IPS DF 6.9 (cell line): ENCODE measurements at regions not wholly inside any gene's neighbourhood (a gene's known extent, or its start where the extent isn't known, plus 50 kb on each side); places are given as distances from the start of the nearest gene placed in this dataset.
"Not testable (repeated sequence)": the region's sequence is repeated elsewhere in the genome, so short reads cannot be mapped to it uniquely, and the experiment has no call there.

Experiments
- DNase-seq: peaks from one replicate; pipeline ENCODE4 v3.0.0-alpha.2; 2013; ENCODE audit warnings: low read depth, low spot score
- H3K27ac ChIP-seq: one replicate; pipeline ENCODE4 v1.5.1; 2013; ENCODE audit warnings: low read length, control low read depth
- H3K27me3 ChIP-seq: 2 replicates; pipeline ENCODE4 v1.6.1; 2013; ENCODE audit warnings: mild to moderate bottlenecking, low read length; ENCODE audit not compliant: control insufficient read depth, insufficient read depth
- H3K36me3 ChIP-seq: 2 replicates; pipeline ENCODE4 v1.6.1; 2013; ENCODE audit warnings: low read length; ENCODE audit not compliant: control insufficient read depth, insufficient read depth
- H3K4me1 ChIP-seq: 2 replicates; pipeline ENCODE4 v1.6.1; 2013; ENCODE audit warnings: low read length; ENCODE audit not compliant: control insufficient read depth, insufficient read depth
- H3K4me3 ChIP-seq: 2 replicates; pipeline ENCODE4 v1.5.1; 2013; ENCODE audit warnings: mild to moderate bottlenecking, low read length
- H3K9me3 ChIP-seq: 2 replicates; pipeline ENCODE4 v1.6.1; 2013; ENCODE audit warnings: low read length, inconsistent platforms; ENCODE audit not compliant: control insufficient read depth, insufficient read depth
- WGBS: extraction: QIAGEN DNeasy Blood & Tissue Kit; methylation state at CpG from one replicate; pipeline ENCODE4 v1.1.7; 2013; ENCODE audit warnings: mixed read lengths, missing lambda C conversion rate; ENCODE audit not compliant: insufficient read length, insufficient coverage; 5-methylcytosine and 5-hydroxymethylcytosine counted together

- not testable (repeated sequence) for H3K36me3 ChIP-seq, H3K9me3 ChIP-seq, H3K4me1 ChIP-seq, H3K4me3 ChIP-seq, H3K27ac ChIP-seq, H3K27me3 ChIP-seq, DNase-seq
- no CpG with 5 or more reads among the region's 3 CpGs for WGBS
Measured at GRCh38 chr6:47425724-47426123, 51.9 kb upstream of the CD2AP start.

DNA sequence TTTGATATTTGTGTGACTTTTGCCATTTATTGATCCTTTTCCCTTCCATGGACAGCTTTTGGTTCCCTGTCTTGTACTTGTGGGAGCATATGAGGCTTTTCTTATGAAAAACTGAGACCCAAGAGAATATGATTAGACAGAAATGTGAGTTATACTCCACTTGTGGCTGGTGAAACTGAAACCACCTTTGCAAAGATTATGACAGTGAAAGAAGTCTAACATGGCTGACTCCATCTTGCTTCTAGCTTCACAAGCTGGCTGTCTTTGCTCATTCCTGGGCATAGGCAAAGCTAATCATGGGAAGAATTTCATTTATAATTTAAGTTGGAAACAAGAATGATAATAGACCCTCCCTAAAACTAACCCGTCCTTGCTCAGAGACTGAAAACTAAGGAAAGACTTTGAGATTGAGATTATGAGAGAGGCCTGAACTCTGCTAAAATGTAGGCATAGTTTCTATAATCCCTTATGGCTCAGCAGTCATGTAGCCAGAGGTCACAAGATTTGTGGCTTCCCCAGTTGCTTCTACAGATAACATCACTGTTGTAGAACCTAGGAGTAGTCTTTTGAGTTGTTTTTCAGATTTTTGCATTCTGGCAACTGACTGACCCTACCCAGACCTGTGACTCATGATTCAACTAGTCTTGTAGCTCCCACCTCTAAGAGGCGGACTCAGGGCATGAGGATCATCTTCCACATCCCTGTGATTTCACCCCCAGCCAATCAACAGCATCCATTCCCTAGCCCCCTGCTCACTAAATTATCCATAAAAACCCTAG lies 50.9 kb upstream of the CD2AP start:
- no peaks in the 10 kb centered on the region for H3K27me3 ChIP-seq
- DNase-seq, result no peak

GRCh38 chr6:47427680-47428079 lies 49.9 kb upstream of the CD2AP start:
- no peak overlapping the region for H3K27ac ChIP-seq
- no peak for DNase-seq
- H3K27me3 ChIP-seq, result no peaks in the 10 kb centered on the region

More for the DNA sequence above, 50.9 kb upstream of the CD2AP start:
- WGBS, result no CpG with 5 or more reads among the region's 2 CpGs
- no peaks in the 10 kb centered on the region for H3K36me3 ChIP-seq
- no peaks in the 10 kb centered on the region for H3K4me1 ChIP-seq
- no peaks in the 10 kb centered on the region for H3K9me3 ChIP-seq
- H3K4me3 ChIP-seq, result no peak overlapping the region
- H3K27ac ChIP-seq, result no peak overlapping the region

More at GRCh38 chr6:47427680-47428079, 49.9 kb upstream of the CD2AP start:
- Histone ChIP-seq H3K36me3 (no peaks in the 10 kb centered on the region), H3K4me1 (no peaks in the 10 kb centered on the region), H3K4me3 (no peak overlapping the region), H3K9me3 (no peaks in the 10 kb centered on the region)
